Thyroid gland (tissue), 4 donors: ENCODE measurements at regions not wholly inside any gene's neighbourhood (a gene's known extent, or its start where the extent isn't known, plus 50 kb on each side); places are given as distances from the start of the nearest gene placed in this dataset.

Experiments used
- CTCF ChIP-seq, 6 experiments: fragments of 200-600 bp in 3 of 6; fragments of 450-650 bp in 3 of 6; sonication (generic) in 3 of 6; IDR thresholded peaks; one replicate each; pipeline ENCODE4 v1.5.1; 2016 to 2019; ENCODE audit warnings: antibody characterized with exemption in 6 of 6, mild to moderate bottlenecking in 2 of 6, inconsistent platforms in 1 of 6, moderate library complexity in 1 of 6
- POLR2A ChIP-seq, 2 donors: fragments of 450-650 bp; IDR thresholded peaks; one replicate each; pipeline ENCODE4 v1.6.1; 2017; ENCODE audit warnings: antibody characterized with exemption in 2 of 2, mild to moderate bottlenecking in 2 of 2, moderate library complexity in 1 of 2

GRCh38 chr20:39390186-39390585, 428.0 kb downstream of the DHX35 start:
- TF ChIP-seq CTCF (IDR thresholded peaks at IDR 0.05) (no peak), POLR2A (IDR thresholded peaks at IDR 0.05) (no peak)
